Breast epithelium (tissue), 4 donors: ENCODE measurements at regions not wholly inside any gene's neighbourhood (a gene's known extent, or its start where the extent isn't known, plus 50 kb on each side); places are given as distances from the start of the nearest gene placed in this dataset.

Experiments used
- DNase-seq, 2 donors: peaks; one replicate each; pipeline ENCODE4 v3.0.0-alpha.2; 2019; ENCODE audit warnings: low spot score in 2 of 2
- H3K27ac ChIP-seq, 2 donors: fragments of 200-600 bp; sonication (generic) in 1 of 2; one replicate each; pipeline ENCODE4 v1.5.1; 2016 to 2019; ENCODE audit warnings: mild to moderate bottlenecking in 1 of 2
- H3K27me3 ChIP-seq, 2 donors: fragments of 200-600 bp; sonication (generic) in 1 of 2; one replicate each; pipeline versions ENCODE4 v1.5.1 to v1.6.0; 2017 to 2019; ENCODE audit warnings: control low read depth in 1 of 2, mild to moderate bottlenecking in 1 of 2
- H3K36me3 ChIP-seq: fragments of 200-600 bp; one replicate; pipeline ENCODE4 v1.5.1; 2019
- H3K4me1 ChIP-seq, 2 donors: fragments of 200-600 bp; sonication (generic); one replicate each; pipeline ENCODE4 v1.5.1; 2016 to 2019; ENCODE audit warnings: control low read depth in 1 of 2
- H3K4me3 ChIP-seq, 3 donors: fragments of 200-600 bp; sonication (generic); 1 replicate in 2 of 3; 2 replicates in 1 of 3; pipeline ENCODE4 v1.5.1; 2016 to 2019; ENCODE audit warnings: mild to moderate bottlenecking in 3 of 3, moderate library complexity in 2 of 3
- H3K9me3 ChIP-seq, 2 donors: fragments of 200-600 bp; sonication (generic) in 1 of 2; one replicate each; pipeline ENCODE4 v1.5.1; 2016 to 2019; ENCODE audit warnings: control low read depth in 1 of 2
- CTCF ChIP-seq, 3 donors: fragments of 450-650 bp; IDR thresholded peaks; one replicate each; pipeline ENCODE4 v1.5.1; 2016 to 2017; ENCODE audit warnings: antibody characterized with exemption in 3 of 3, mild to moderate bottlenecking in 3 of 3, moderate library complexity in 3 of 3
- POLR2A ChIP-seq: fragments of 450-650 bp; IDR thresholded peaks from one replicate; pipeline ENCODE4 v1.6.1; 2016; ENCODE audit warnings: antibody characterized with exemption, mild to moderate bottlenecking, moderate library complexity
- POLR2AphosphoS5 ChIP-seq, 3 donors: sonication (generic); formaldehyde crosslinking; IDR thresholded peaks; one replicate each; pipeline ENCODE4 v1.6.1; 2017; ENCODE audit warnings: antibody characterized with exemption in 3 of 3
- intact Hi-C: fragments of 100-400 bp; cut with DNase I; formaldehyde crosslinking; loops from one replicate; pipeline ENCODE4 v1.15.1; 2023; ENCODE audit warnings: low total_unique reads

- H3K27me3 ChIP-seq = peaks cover 0 to 40% of the 10 kb centered on the region in 2 donors
- H3K4me3 ChIP-seq = peak overlapping the region; percentile 46 to 61 (median 47)
- TF ChIP-seq POLR2A (no peak), POLR2AphosphoS5 (IDR thresholded peaks at IDR 0.05) (no peak), CTCF (IDR thresholded peaks at IDR 0.05) (no peak)
- H3K27ac ChIP-seq = peak overlapping the region; percentile 51 to 85
- peaks cover 0 to 5% of the 10 kb centered on the region in 2 donors for H3K4me1 ChIP-seq
- no peaks in the 10 kb centered on the region for H3K9me3 ChIP-seq
- intact Hi-C loops = no loop called here
- no peak for DNase-seq
- H3K36me3 ChIP-seq = no peaks in the 10 kb centered on the region
Observed at GRCh38 chrX:45766981-45767501, 566.4 kb upstream of the DIPK2B start.

- Histone ChIP-seq H3K27ac (no peak overlapping the region), H3K36me3 (no peaks in the 10 kb centered on the region), H3K4me1 (peaks cover 0 to 3% of the 10 kb centered on the region in 2 donors), H3K4me3 (peak overlapping the region in 2 of 3 donors; percentile 47 to 61), H3K27me3 (peaks cover 0 to 35% of the 10 kb centered on the region in 2 donors), H3K9me3 (no peaks in the 10 kb centered on the region)
- no peak for DNase-seq
- TF ChIP-seq POLR2A (no peak), CTCF (IDR thresholded peaks at IDR 0.05) (no peak)
- intact Hi-C loops = no loop called here
Observed at GRCh38 chrX:45765767-45766166, 565.1 kb upstream of the DIPK2B start.

- no peaks in the 10 kb centered on the region for H3K4me1 ChIP-seq
Observed at GRCh38 chrX:45765281-45765680, 564.6 kb upstream of the DIPK2B start.

GRCh38 chrX:45762699-45763647 lies 562.3 kb upstream of the DIPK2B start:
- no peaks in the 10 kb centered on the region for H3K9me3 ChIP-seq
- no peaks in the 10 kb centered on the region for H3K4me1 ChIP-seq
- H3K27me3 ChIP-seq = peaks cover 0 to 39% of the 10 kb centered on the region in 2 donors
- TF ChIP-seq CTCF (IDR thresholded peaks at IDR 0.05) (no peak), POLR2AphosphoS5 (IDR thresholded peaks at IDR 0.05) (no peak), POLR2A (no peak)
- no peaks in the 10 kb centered on the region for H3K36me3 ChIP-seq
- DNase-seq = no peak
- H3K4me3 ChIP-seq = no peak overlapping the region
- H3K27ac ChIP-seq = no peak overlapping the region
- intact Hi-C loops = no loop called here

More at GRCh38 chrX:45765281-45765680, 564.6 kb upstream of the DIPK2B start:
- TF ChIP-seq CTCF (IDR thresholded peaks at IDR 0.05) = no peak
- no peaks in the 10 kb centered on the region for H3K36me3 ChIP-seq
- H3K27me3 ChIP-seq = peaks cover 0 to 36% of the 10 kb centered on the region in 2 donors
- H3K4me3 ChIP-seq = peak overlapping the region in 1 of 3 donors; percentile 61
- intact Hi-C loops = no loop called here
- no peak overlapping the region for H3K27ac ChIP-seq
- H3K9me3 ChIP-seq = no peaks in the 10 kb centered on the region
- DNase-seq = no peak

GRCh38 chrX:45761920-45762319 lies 561.2 kb upstream of the DIPK2B start:
- Histone ChIP-seq H3K27ac (no peak overlapping the region), H3K36me3 (no peaks in the 10 kb centered on the region), H3K4me1 (no peaks in the 10 kb centered on the region), H3K4me3 (no peak overlapping the region), H3K9me3 (no peaks in the 10 kb centered on the region), H3K27me3 (peaks cover 0 to 37% of the 10 kb centered on the region in 2 donors)
- intact Hi-C loops = no loop called here
- TF ChIP-seq POLR2A = no peak
- no peak for TF ChIP-seq POLR2AphosphoS5 (IDR thresholded peaks at IDR 0.05)
- TF ChIP-seq CTCF (IDR thresholded peaks at IDR 0.05) = no peak
- no peak for DNase-seq
